GM23248 (cell line): ENCODE measurements at regions not wholly inside any gene's neighbourhood (a gene's known extent, or its start where the extent isn't known, plus 50 kb on each side); places are given as distances from the start of the nearest gene placed in this dataset.

Experiments
- DNase-seq: peaks from one replicate; pipeline ENCODE4 v3.0.0-alpha.2; 2015
- H2AFZ ChIP-seq: fragments of 200-600 bp; sonication (generic); 2 replicates; pipeline ENCODE4 v1.6.1; 2016; ENCODE audit warnings: antibody characterized with exemption
- H3F3A ChIP-seq: fragments of 200-600 bp; sonication (generic); 2 replicates; pipeline ENCODE4 v1.6.1; 2016; ENCODE audit warnings: mild to moderate bottlenecking, antibody characterized with exemption, mixed run types; ENCODE audit not compliant: insufficient read depth
- H3K27ac ChIP-seq: fragments of 200-600 bp; sonication (generic); 2 replicates; pipeline ENCODE4 v1.5.1; 2016; ENCODE audit warnings: mild to moderate bottlenecking
- H3K27me3 ChIP-seq: fragments of 200-600 bp; sonication (generic); replicated peaks from 2 replicates; pipeline ENCODE4 v1.6.1; 2016; ENCODE audit warnings: mild to moderate bottlenecking; ENCODE audit not compliant: insufficient read depth
- H3K36me3 ChIP-seq: fragments of 200-600 bp; sonication (generic); 2 replicates; pipeline ENCODE4 v1.6.1; 2016; ENCODE audit warnings: low read depth, mild to moderate bottlenecking
- H3K4me1 ChIP-seq: fragments of 200-600 bp; sonication (generic); 2 replicates; pipeline ENCODE4 v1.6.1; 2016; ENCODE audit warnings: mild to moderate bottlenecking; ENCODE audit not compliant: insufficient read depth
- H3K4me2 ChIP-seq: fragments of 200-600 bp; sonication (generic); one replicate; pipeline ENCODE4 v1.6.1; 2016; ENCODE audit warnings: mild to moderate bottlenecking; ENCODE audit not compliant: unreplicated experiment
- H3K4me3 ChIP-seq: fragments of 200-600 bp; sonication (generic); 2 replicates; pipeline ENCODE4 v1.5.1; 2016; ENCODE audit warnings: mild to moderate bottlenecking
- H3K79me2 ChIP-seq: fragments of 200-600 bp; sonication (generic); 2 replicates; pipeline ENCODE4 v1.6.1; 2016; ENCODE audit warnings: mild to moderate bottlenecking; ENCODE audit not compliant: insufficient read depth
- H3K9ac ChIP-seq: fragments of 200-600 bp; sonication (generic); 2 replicates; pipeline ENCODE4 v1.6.1; 2016; ENCODE audit warnings: mild to moderate bottlenecking
- H3K9me2 ChIP-seq: fragments of 200-600 bp; sonication (generic); 2 replicates; pipeline ENCODE4 v1.6.1; 2016; ENCODE audit warnings: mixed run types, mild to moderate bottlenecking, moderate library complexity; ENCODE audit not compliant: insufficient read depth
- H3K9me3 ChIP-seq: fragments of 200-600 bp; sonication (generic); one replicate; pipeline ENCODE4 v1.6.1; 2017; ENCODE audit warnings: low read depth
- H4K20me1 ChIP-seq: fragments of 200-600 bp; sonication (generic); 2 replicates; pipeline ENCODE4 v1.6.0; 2016; ENCODE audit not compliant: insufficient read depth
- EZH2 ChIP-seq: fragments of 200-600 bp; sonication (generic); IDR thresholded peaks from 2 replicates; pipeline ENCODE4 v1.6.1; 2018; ENCODE audit warnings: antibody characterized with exemption, mild to moderate bottlenecking; ENCODE audit not compliant: insufficient read depth, poor library complexity, severe bottlenecking
- EZH2phosphoT487 ChIP-seq: fragments of 200-600 bp; sonication (generic); IDR thresholded peaks from 2 replicates; pipeline ENCODE4 v1.6.1; 2018; ENCODE audit warnings: antibody characterized with exemption, moderate library complexity, mild to moderate bottlenecking, low read depth; ENCODE audit not compliant: insufficient read depth
- WGBS, 2 experiments: methylation state at CpG; one replicate each; pipeline ENCODE4 v1.1.6; 2015 to 2017; ENCODE audit warnings: low lambda C conversion rate in 2 of 2, low coverage in 1 of 2; ENCODE audit errors: missing lambda C conversion rate in 2 of 2; 5-methylcytosine and 5-hydroxymethylcytosine counted together
- in situ Hi-C: fragments of 300-500 bp; cut with MboI; formaldehyde crosslinking; loops from 2 replicates; pipeline ENCODE4 v1.15.0; 2020

- H4K20me1 ChIP-seq: no peaks in the 10 kb centered on the region
- H3K36me3 ChIP-seq: no peaks in the 10 kb centered on the region
- in situ Hi-C loops: no loop called here
- no peaks in the 10 kb centered on the region for H3K4me1 ChIP-seq
- H3F3A ChIP-seq: no peaks in the 10 kb centered on the region
- H2AFZ ChIP-seq: no peak overlapping the region
- 21 to 25% methylated on average over 1 of the region's 1 CpG for WGBS, 2 experiments
- no peak for DNase-seq
- H3K79me2 ChIP-seq: no peaks in the 10 kb centered on the region
- H3K9me3 ChIP-seq: no peaks in the 10 kb centered on the region
- no peak overlapping the region for H3K27ac ChIP-seq
- no peak for TF ChIP-seq EZH2phosphoT487
- TF ChIP-seq EZH2: no peak
- no peak overlapping the region for H3K4me2 ChIP-seq
- no peaks in the 10 kb centered on the region for H3K9me2 ChIP-seq
- H3K4me3 ChIP-seq: no peak overlapping the region
- no peak overlapping the region for H3K9ac ChIP-seq
- H3K27me3 ChIP-seq: no peaks in the 10 kb centered on the region
Observed at GRCh38 chr16:62167551-62167950, 131.3 kb upstream of the CDH8 start.

- H3K4me1 ChIP-seq: no peaks in the 10 kb centered on the region
- no peak overlapping the region for H2AFZ ChIP-seq
- H3K9me3 ChIP-seq: no peaks in the 10 kb centered on the region
- no peak overlapping the region for H3K9ac ChIP-seq
- no peak for DNase-seq
- H3F3A ChIP-seq: no peaks in the 10 kb centered on the region
- no peak overlapping the region for H3K4me2 ChIP-seq
- H3K79me2 ChIP-seq: no peaks in the 10 kb centered on the region
- in situ Hi-C loops: no loop called here
- no peak overlapping the region for H3K4me3 ChIP-seq
- no peak overlapping the region for H3K27ac ChIP-seq
- whole genome bisulfite sequencing, 2 experiments: 60 to 62% methylated on average over 3 of the region's 3 CpGs
- H3K9me2 ChIP-seq: no peaks in the 10 kb centered on the region
- no peaks in the 10 kb centered on the region for H3K27me3 ChIP-seq
- TF ChIP-seq EZH2phosphoT487: no peak
- TF ChIP-seq EZH2: no peak
- H3K36me3 ChIP-seq: no peaks in the 10 kb centered on the region
- no peaks in the 10 kb centered on the region for H4K20me1 ChIP-seq
Observed at GRCh38 chr16:62157544-62157943, 121.3 kb upstream of the CDH8 start.

GRCh38 chr16:62156971-62157370 is 120.7 kb upstream of the CDH8 start:
- WGBS, 2 experiments: 17 to 35% methylated on average over 2 of the region's 2 CpGs
- in situ Hi-C loops: no loop called here
- no peaks in the 10 kb centered on the region for H3F3A ChIP-seq
- no peak overlapping the region for H3K4me3 ChIP-seq
- no peak overlapping the region for H2AFZ ChIP-seq
- DNase-seq: no peak
- no peaks in the 10 kb centered on the region for H3K9me3 ChIP-seq
- no peaks in the 10 kb centered on the region for H3K27me3 ChIP-seq
- TF ChIP-seq EZH2: no peak
- no peak for TF ChIP-seq EZH2phosphoT487
- no peak overlapping the region for H3K4me2 ChIP-seq
- no peaks in the 10 kb centered on the region for H4K20me1 ChIP-seq
- no peaks in the 10 kb centered on the region for H3K36me3 ChIP-seq
- no peaks in the 10 kb centered on the region for H3K4me1 ChIP-seq
- no peaks in the 10 kb centered on the region for H3K79me2 ChIP-seq
- H3K9me2 ChIP-seq: no peaks in the 10 kb centered on the region
- H3K27ac ChIP-seq: no peak overlapping the region
- no peak overlapping the region for H3K9ac ChIP-seq

DNA sequence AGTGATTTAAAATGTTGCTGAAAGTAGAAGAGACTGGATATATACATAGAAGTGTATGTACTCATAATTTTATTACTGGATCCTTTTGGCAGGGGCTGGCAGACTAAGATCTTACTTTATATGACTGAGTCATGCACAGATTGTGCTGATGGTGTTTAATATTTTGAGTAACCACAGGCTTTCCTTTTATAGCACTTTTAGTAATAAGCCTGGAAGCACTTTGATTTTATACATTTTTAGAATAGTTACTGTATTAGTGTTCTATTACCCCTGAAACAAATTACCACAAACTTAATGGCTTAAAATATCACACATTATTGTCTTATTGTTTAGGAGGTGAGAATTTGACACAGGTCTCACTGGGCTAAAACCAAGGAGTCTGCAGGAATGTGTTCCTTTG is 113.4 kb upstream of the CDH8 start:
- DNase-seq: no peak
- H3K9me2 ChIP-seq: no peaks in the 10 kb centered on the region
- H3K79me2 ChIP-seq: no peaks in the 10 kb centered on the region
- H3K9me3 ChIP-seq: no peaks in the 10 kb centered on the region
- no peaks in the 10 kb centered on the region for H3K27me3 ChIP-seq
- H3K4me2 ChIP-seq: no peak overlapping the region
- H3K4me3 ChIP-seq: no peak overlapping the region
- H3K4me1 ChIP-seq: no peaks in the 10 kb centered on the region
- TF ChIP-seq EZH2: no peak
- TF ChIP-seq EZH2phosphoT487: no peak
- H4K20me1 ChIP-seq: no peaks in the 10 kb centered on the region
- H3K9ac ChIP-seq: no peak overlapping the region
- no peaks in the 10 kb centered on the region for H3K36me3 ChIP-seq
- no peak overlapping the region for H2AFZ ChIP-seq
- no peaks in the 10 kb centered on the region for H3F3A ChIP-seq
- in situ Hi-C loops: no loop called here
- no peak overlapping the region for H3K27ac ChIP-seq

DNA sequence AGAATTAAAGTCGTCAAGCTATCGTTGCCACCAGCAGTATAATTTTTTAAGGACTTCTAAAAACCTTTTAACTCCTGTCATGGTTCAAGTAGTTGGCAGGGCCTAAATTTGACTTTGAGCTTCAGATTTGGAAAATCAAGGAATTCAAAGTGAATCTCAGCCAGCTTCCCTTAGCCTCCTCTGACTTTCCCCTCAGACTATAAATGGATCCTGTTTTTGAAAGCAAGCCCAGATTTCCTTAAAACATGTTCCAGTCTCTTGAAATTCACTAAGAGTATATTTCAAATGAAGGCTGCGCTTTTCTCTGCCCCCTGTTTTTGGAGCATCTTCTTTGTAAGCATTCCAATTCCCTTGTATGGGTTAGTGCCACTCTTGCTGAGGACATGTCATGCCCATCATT is 101.8 kb upstream of the CDH8 start:
- Histone ChIP-seq H3F3A (no peaks in the 10 kb centered on the region), H3K27ac (no peak overlapping the region), H3K9ac (no peak overlapping the region), H3K4me2 (no peak overlapping the region), H3K9me2 (no peaks in the 10 kb centered on the region), H3K79me2 (no peaks in the 10 kb centered on the region), H3K4me1 (no peaks in the 10 kb centered on the region), H4K20me1 (no peaks in the 10 kb centered on the region), H3K36me3 (no peaks in the 10 kb centered on the region), H3K9me3 (no peaks in the 10 kb centered on the region), H3K27me3 (no peaks in the 10 kb centered on the region), H2AFZ (no peak overlapping the region), H3K4me3 (no peak overlapping the region)
- DNase-seq: no peak
- WGBS, 2 experiments: 36 to 37% methylated on average over 3 of the region's 3 CpGs
- TF ChIP-seq EZH2phosphoT487 (no peak), EZH2 (no peak)
- in situ Hi-C loops: no loop called here
